GM19240 (cell line): ENCODE measurements at regions not wholly inside any gene's neighbourhood (a gene's known extent, or its start where the extent isn't known, plus 50 kb on each side); places are given as distances from the start of the nearest gene placed in this dataset.
"Not testable (repeated sequence)": the region's sequence is repeated elsewhere in the genome, so short reads cannot be mapped to it uniquely, and the experiment has no call there.

ENCODE experiments used
- DNase-seq: peaks from one replicate; pipeline ENCODE4 v3.0.0; 2011; ENCODE audit warnings: low spot score; ENCODE audit not compliant: insufficient read length

- DNase-seq, result no peak
Observed at GRCh38 chr9:19885608-19886007, 96.8 kb upstream of the SLC24A2 start.

GRCh38 chr9:19879062-19879461 lies 90.2 kb upstream of the SLC24A2 start:
- DNase-seq, result no peak

- no peak for DNase-seq
Observed at GRCh38 chr9:19876569-19877316, 87.9 kb upstream of the SLC24A2 start.

GRCh38 chr9:19875291-19875920 lies 86.6 kb upstream of the SLC24A2 start:
- no peak for DNase-seq

- DNase-seq, result not testable (repeated sequence)
Observed at GRCh38 chr9:19873188-19873587, 84.4 kb upstream of the SLC24A2 start.

GRCh38 chr9:19870988-19871387 lies 82.2 kb upstream of the SLC24A2 start:
- DNase-seq, result no peak

GRCh38 chr9:19840953-19841352 lies 52.1 kb upstream of the SLC24A2 start:
- no peak for DNase-seq
